ENCODE measurements at regions not wholly inside any gene's neighbourhood (a gene's known extent, or its start where the extent isn't known, plus 50 kb on each side); places are given as distances from the start of the nearest gene placed in this dataset.
A peak's percentile ranks its signal among the peaks of the same experiment; 100 is the strongest.

DNA sequence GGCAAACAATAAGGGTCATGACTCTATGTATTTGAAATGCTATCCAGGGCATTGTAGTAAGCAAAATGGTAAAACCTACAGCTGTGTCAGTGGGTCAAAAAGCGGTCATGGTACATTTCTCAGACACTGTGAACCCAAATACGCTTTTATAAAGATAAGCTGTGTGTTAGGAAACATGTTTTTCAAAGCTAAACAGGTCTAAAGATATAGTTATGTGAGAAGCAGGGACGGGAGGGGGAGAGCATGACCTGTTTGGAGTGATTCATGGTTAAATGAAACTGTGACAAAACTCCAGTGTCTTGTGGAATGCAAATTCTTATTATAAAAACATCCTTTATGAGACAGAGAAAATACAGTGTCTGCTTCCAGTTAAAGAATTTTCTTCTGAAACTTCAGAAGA lies 205.4 kb upstream of the BMP2 start:
- Histone ChIP-seq H3K27me3 (ENCODE audit: control insufficient read depth, insufficient read depth, low read length) (no peaks in the 10 kb centered on the region), H3K9me3 (ENCODE audit: control insufficient read depth, insufficient read depth, low read length) (no peaks in the 10 kb centered on the region), H3K27ac (ENCODE audit: low read depth, low read length) (no peak overlapping the region), H3K4me3 (ENCODE audit: low read depth, low read length) (no peak overlapping the region)
- ChIA-PET CTCF (interaction anchor here (4.8 kb wide), 1 partner anchor 21 kb away, joined by 23 read pairs; no protein-coding TSS in a partner anchor), POLR2A (interaction anchor here (1.4 kb wide), 1 partner anchor 28 kb away, joined by 10 read pairs; no protein-coding TSS in a partner anchor)
- no peak for DNase-seq (ENCODE audit: low read depth, low spot score)
- TF ChIP-seq CTCF (IDR thresholded peaks at IDR 0.05; ENCODE audit: low read depth, low read length): no peak

- H3K4me3 ChIP-seq (ENCODE audit: low read depth, low read length): no peak overlapping the region
- POLR2A ChIA-PET: no interaction called here
- CTCF ChIA-PET: interaction anchor here (4.8 kb wide), 1 partner anchor 22 kb away, joined by 23 read pairs; no protein-coding TSS in a partner anchor
- no peaks in the 10 kb centered on the region for H3K27me3 ChIP-seq (ENCODE audit: control insufficient read depth, insufficient read depth, low read length)
- TF ChIP-seq CTCF (IDR thresholded peaks at IDR 0.05; ENCODE audit: low read depth, low read length): no peak
- no peaks in the 10 kb centered on the region for H3K9me3 ChIP-seq (ENCODE audit: control insufficient read depth, insufficient read depth, low read length)
- DNase-seq (ENCODE audit: low read depth, low spot score): no peak
- H3K27ac ChIP-seq (ENCODE audit: low read depth, low read length): no peak overlapping the region
These were observed 206.5 kb upstream of the BMP2 start for GRCh38 chr20:6560978-6561377.

GRCh38 chr20:6559791-6560190 lies 207.7 kb upstream of the BMP2 start:
- DNase-seq (ENCODE audit: low read depth, low spot score): no peak
- POLR2A ChIA-PET: interaction anchor here (1.1 kb wide), 1 partner anchor 26 kb away, joined by 5 read pairs; no protein-coding TSS in a partner anchor
- Histone ChIP-seq H3K27ac (ENCODE audit: low read depth, low read length) (no peak overlapping the region), H3K4me3 (ENCODE audit: low read depth, low read length) (no peak overlapping the region), H3K27me3 (ENCODE audit: control insufficient read depth, insufficient read depth, low read length) (no peaks in the 10 kb centered on the region), H3K9me3 (ENCODE audit: control insufficient read depth, insufficient read depth, low read length) (no peaks in the 10 kb centered on the region)
- TF ChIP-seq CTCF (IDR thresholded peaks at IDR 0.05; ENCODE audit: low read depth, low read length): no peak
- CTCF ChIA-PET: interaction anchor here (1.3 to 4.8 kb wide), 2 partner anchors 23 to 295 kb away, joined by 4 to 23 read pairs; no protein-coding TSS in a partner anchor

DNA sequence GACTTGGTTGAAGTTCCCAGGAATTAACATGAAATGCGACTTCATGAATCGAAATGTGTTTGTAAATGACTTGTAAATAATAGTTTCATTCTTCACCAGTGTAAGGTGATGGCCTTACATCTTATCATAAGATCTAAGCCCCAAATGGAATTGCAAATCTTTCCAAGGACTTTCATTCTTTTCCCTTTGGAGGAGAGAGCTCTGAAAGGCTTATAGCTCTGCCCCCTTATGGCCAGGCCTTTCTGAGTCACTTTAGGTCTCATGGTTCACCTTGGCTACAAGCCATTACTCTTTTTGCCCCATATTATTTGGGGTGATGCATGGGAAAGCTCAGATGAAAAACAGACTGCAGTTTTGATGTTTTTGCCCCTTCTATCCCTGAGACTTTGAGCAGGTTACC lies 209.1 kb upstream of the BMP2 start:
- Histone ChIP-seq H3K27me3 (ENCODE audit: control insufficient read depth, insufficient read depth, low read length) (no peaks in the 10 kb centered on the region), H3K4me3 (ENCODE audit: low read depth, low read length) (no peak overlapping the region), H3K27ac (ENCODE audit: low read depth, low read length) (no peak overlapping the region), H3K9me3 (ENCODE audit: control insufficient read depth, insufficient read depth, low read length) (no peaks in the 10 kb centered on the region)
- CTCF ChIA-PET: interaction anchor here (1.3 kb wide), 1 partner anchor 18 kb away, joined by 6 read pairs; no protein-coding TSS in a partner anchor
- DNase-seq (ENCODE audit: low read depth, low spot score): no peak
- no peak for TF ChIP-seq CTCF (IDR thresholded peaks at IDR 0.05; ENCODE audit: low read depth, low read length)
- POLR2A ChIA-PET: no interaction called here

DNA sequence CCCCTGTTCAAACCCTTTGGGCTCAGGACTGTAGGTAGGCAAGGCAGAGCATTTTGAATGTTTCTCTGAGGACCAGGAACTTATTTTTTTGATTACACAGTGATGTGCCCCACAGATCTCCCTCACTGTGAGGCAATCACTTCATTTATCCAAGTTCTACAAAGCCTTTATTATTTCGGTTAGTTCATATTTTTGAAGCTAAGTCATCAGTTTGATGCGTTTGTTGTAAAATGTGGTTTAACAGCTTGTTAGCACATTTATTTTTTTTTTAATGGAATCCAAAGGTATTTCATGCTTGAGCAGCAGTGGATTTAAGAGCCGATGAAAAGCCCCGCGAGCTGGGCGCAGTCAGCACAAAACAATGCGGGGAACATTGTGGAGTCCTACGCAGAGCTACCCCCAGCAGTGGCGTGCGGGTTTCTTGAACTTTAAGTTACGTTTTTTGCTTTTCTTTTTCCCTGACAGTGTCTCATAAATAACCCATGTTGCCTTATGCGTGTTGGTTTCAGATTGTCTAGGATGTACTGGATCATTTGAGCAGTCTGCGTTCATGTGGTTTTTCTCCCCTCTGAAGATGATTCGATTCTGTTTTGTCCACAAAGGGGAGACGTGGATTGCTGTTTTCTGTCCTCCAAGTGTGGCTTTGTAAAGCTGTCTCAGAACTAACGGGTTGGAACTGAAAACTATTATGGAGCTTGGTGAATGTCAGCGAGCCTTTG lies 233.6 kb upstream of the BMP2 start:
- CTCF ChIA-PET: interaction anchor here (0.6 to 3.8 kb wide), 5 partner anchors 43 to 293 kb away, joined by 3 to 16 read pairs (median 3); no protein-coding TSS in a partner anchor
- POLR2A ChIA-PET: interaction anchor here (0.6 to 2.0 kb wide), 9 partner anchors 14 to 176 kb away, joined by 3 to 14 read pairs (median 5); no protein-coding TSS in a partner anchor

More for the DNA sequence above, 233.6 kb upstream of the BMP2 start:
- Histone ChIP-seq H3K27ac (ENCODE audit: low read depth, low read length) (peak overlapping the region; percentile 96), H3K27me3 (ENCODE audit: control insufficient read depth, insufficient read depth, low read length) (no peaks in the 10 kb centered on the region), H3K4me3 (ENCODE audit: low read depth, low read length) (peak overlapping the region; percentile 59), H3K9me3 (ENCODE audit: control insufficient read depth, insufficient read depth, low read length) (no peaks in the 10 kb centered on the region)
- peak; percentile 80 for DNase-seq (ENCODE audit: low read depth, low spot score)
- no peak for TF ChIP-seq CTCF (IDR thresholded peaks at IDR 0.05; ENCODE audit: low read depth, low read length)

Data from AG04450 (cell line).